Body of pancreas (tissue), 4 donors: ENCODE measurements at regions not wholly inside any gene's neighbourhood (a gene's known extent, or its start where the extent isn't known, plus 50 kb on each side); places are given as distances from the start of the nearest gene placed in this dataset.

Source experiments
- CTCF ChIP-seq, 7 experiments: fragments of 450-650 bp in 4 of 7; fragments of 200-600 bp in 3 of 7; sonication (generic) in 3 of 7; IDR thresholded peaks; one replicate each; pipeline ENCODE4 v1.5.1; 2016 to 2019; ENCODE audit warnings: antibody characterized with exemption in 7 of 7
- POLR2A ChIP-seq, 3 donors: fragments of 450-650 bp; IDR thresholded peaks; one replicate each; pipeline ENCODE4 v1.6.1; 2016; ENCODE audit warnings: antibody characterized with exemption in 3 of 3, mild to moderate bottlenecking in 2 of 3

DNA sequence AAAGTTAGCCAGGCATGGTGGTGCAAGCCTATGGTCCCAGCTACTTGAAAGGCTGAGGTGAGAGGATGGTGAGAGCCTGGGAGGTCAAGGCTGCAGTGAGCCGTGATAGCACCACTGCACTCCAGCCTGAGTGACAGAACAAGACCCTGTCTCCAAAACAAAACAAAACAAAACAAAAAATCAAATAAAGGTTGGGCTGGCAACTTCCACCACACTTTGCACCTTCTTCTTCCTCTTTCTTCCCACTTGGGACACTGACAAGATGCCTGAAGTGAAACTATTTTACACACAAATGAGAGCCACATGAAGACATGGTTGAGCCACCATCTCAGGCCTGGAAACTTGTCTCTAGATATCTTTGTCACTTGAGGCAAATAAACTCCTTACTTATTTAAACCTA, 53.8 kb upstream of the CCDC28A start:
- no peak for TF ChIP-seq CTCF (IDR thresholded peaks at IDR 0.05)
- no peak for TF ChIP-seq POLR2A (IDR thresholded peaks at IDR 0.05)
